Liver (tissue), 8 donors: ENCODE measurements at regions not wholly inside any gene's neighbourhood (a gene's known extent, or its start where the extent isn't known, plus 50 kb on each side); places are given as distances from the start of the nearest gene placed in this dataset.

Experiments used
- DNase-seq: peaks from one replicate; pipeline ENCODE4 v3.0.0-alpha.2; 2017; ENCODE audit warnings: low spot score
- H3K27ac ChIP-seq, 2 donors: one replicate each; pipeline ENCODE4 v1.7.0; 2013; ENCODE audit warnings: inconsistent platforms in 2 of 2, low read length in 2 of 2, control low read depth in 1 of 2, low read depth in 1 of 2, mild to moderate bottlenecking in 1 of 2
- H3K27me3 ChIP-seq, 4 donors: one replicate each; pipeline versions ENCODE4 v1.6.1 to v1.7.0; 2013; ENCODE audit warnings: low read length in 3 of 4, inconsistent platforms in 1 of 4, mild to moderate bottlenecking in 1 of 4, moderate library complexity in 1 of 4; ENCODE audit not compliant: control insufficient read depth in 4 of 4, insufficient read depth in 4 of 4
- H3K36me3 ChIP-seq, 4 donors: one replicate each; pipeline versions ENCODE4 v1.6.1 to v1.7.0; 2013; ENCODE audit warnings: low read length in 3 of 4, mild to moderate bottlenecking in 3 of 4, low read depth in 1 of 4, moderate library complexity in 1 of 4; ENCODE audit not compliant: control insufficient read depth in 4 of 4, insufficient read depth in 3 of 4
- H3K4me1 ChIP-seq, 4 donors: one replicate each; pipeline versions ENCODE4 v1.6.1 to v1.7.0; 2013; ENCODE audit warnings: low read length in 3 of 4, mild to moderate bottlenecking in 3 of 4, moderate library complexity in 1 of 4; ENCODE audit not compliant: control insufficient read depth in 4 of 4, insufficient read depth in 4 of 4
- H3K4me3 ChIP-seq, 3 donors: one replicate each; pipeline versions ENCODE4 v1.6.1 to v1.7.0; 2013; ENCODE audit warnings: low read length in 3 of 3, control low read depth in 1 of 3, low read depth in 1 of 3, mild to moderate bottlenecking in 1 of 3
- H3K9ac ChIP-seq, 2 donors: one replicate each; pipeline ENCODE4 v1.7.0; 2013; ENCODE audit warnings: low read length in 2 of 2, mild to moderate bottlenecking in 2 of 2, moderate library complexity in 2 of 2, control low read depth in 1 of 2, low read depth in 1 of 2
- H3K9me3 ChIP-seq, 4 donors: one replicate each; pipeline versions ENCODE4 v1.6.1 to v1.7.0; 2013; ENCODE audit warnings: low read length in 3 of 4; ENCODE audit not compliant: control insufficient read depth in 4 of 4
- CTCF ChIP-seq: fragments of 150-350 bp; IDR thresholded peaks from 2 replicates; pipeline ENCODE4 v1.5.1; 2017; ENCODE audit warnings: improper control_type of control experiment, low read depth, low read length; ENCODE audit not compliant: missing input control
- EGR1 ChIP-seq, 2 donors: IDR thresholded peaks; 2 replicates each; pipeline ENCODE4 v1.6.1; 2016 to 2018; ENCODE audit warnings: antibody characterized with exemption in 2 of 2, low read depth in 2 of 2
- FOXA1 ChIP-seq: IDR thresholded peaks from 2 replicates; pipeline ENCODE4 v1.6.1; 2016; ENCODE audit warnings: antibody characterized with exemption
- FOXA2 ChIP-seq: IDR thresholded peaks from 2 replicates; pipeline ENCODE4 v1.6.1; 2016; ENCODE audit warnings: antibody characterized with exemption
- GABPA ChIP-seq, 2 donors: IDR thresholded peaks in 1 of 2; conservative IDR thresholded peaks in 1 of 2; 2 replicates each; pipeline ENCODE4 v1.6.1; 2016; ENCODE audit warnings: antibody characterized with exemption in 2 of 2, mild to moderate bottlenecking in 1 of 2, moderate library complexity in 1 of 2
- HNF4A ChIP-seq, 2 donors: conservative IDR thresholded peaks; 2 replicates each; pipeline ENCODE4 v1.6.1; 2016; ENCODE audit warnings: antibody characterized with exemption in 2 of 2, mild to moderate bottlenecking in 2 of 2
- HNF4G ChIP-seq: IDR thresholded peaks from 2 replicates; pipeline ENCODE4 v1.6.1; 2016; ENCODE audit warnings: antibody characterized with exemption
- JUND ChIP-seq, 2 donors: IDR thresholded peaks; 2 replicates each; pipeline ENCODE4 v1.6.1; 2016; ENCODE audit warnings: antibody characterized with exemption in 2 of 2
- MAX ChIP-seq: IDR thresholded peaks from 2 replicates; pipeline ENCODE4 v1.6.1; 2016; ENCODE audit warnings: antibody characterized with exemption
- NR2F2 ChIP-seq: IDR thresholded peaks from 2 replicates; pipeline ENCODE4 v1.6.1; 2016; ENCODE audit warnings: antibody characterized with exemption
- RAD21 ChIP-seq, 2 donors: IDR thresholded peaks; 2 replicates each; pipeline ENCODE4 v1.6.1; 2016; ENCODE audit warnings: antibody characterized with exemption in 2 of 2, mild to moderate bottlenecking in 2 of 2
- REST ChIP-seq: IDR thresholded peaks from 2 replicates; pipeline ENCODE4 v1.6.1; 2016; ENCODE audit warnings: antibody characterized with exemption, mild to moderate bottlenecking
- RXRA ChIP-seq, 2 donors: IDR thresholded peaks; 2 replicates each; pipeline ENCODE4 v1.6.1; 2017 to 2018; ENCODE audit warnings: antibody characterized with exemption in 2 of 2, mild to moderate bottlenecking in 1 of 2
- SP1 ChIP-seq: IDR thresholded peaks from 2 replicates; pipeline ENCODE4 v1.6.1; 2018; ENCODE audit warnings: antibody characterized with exemption, mild to moderate bottlenecking
- TAF1 ChIP-seq: conservative IDR thresholded peaks from 2 replicates; pipeline ENCODE4 v1.6.1; 2016; ENCODE audit warnings: antibody characterized with exemption, mild to moderate bottlenecking
- YY1 ChIP-seq: IDR thresholded peaks from 2 replicates; pipeline ENCODE4 v1.6.1; 2016; ENCODE audit warnings: antibody characterized with exemption, mild to moderate bottlenecking
- WGBS: extraction: QIAGEN DNeasy Blood & Tissue Kit; methylation state at CpG from one replicate; pipeline ENCODE4 v1.1.7; 2013; 5-methylcytosine and 5-hydroxymethylcytosine counted together
- TF ChIP-seq, protein P1 (sequence below): IDR thresholded peaks from 2 replicates; pipeline ENCODE4 v1.6.1; 2016; ENCODE audit warnings: antibody characterized with exemption
- TF ChIP-seq, protein P2 (sequence below): IDR thresholded peaks from 2 replicates; pipeline ENCODE4 v1.6.1; 2016; ENCODE audit warnings: antibody characterized with exemption
- donor health status: healthy.
- donor health status: healthy.
- donor health status: healthy.
- donor health status: healthy.
- donor health status: healthy.

DNA sequence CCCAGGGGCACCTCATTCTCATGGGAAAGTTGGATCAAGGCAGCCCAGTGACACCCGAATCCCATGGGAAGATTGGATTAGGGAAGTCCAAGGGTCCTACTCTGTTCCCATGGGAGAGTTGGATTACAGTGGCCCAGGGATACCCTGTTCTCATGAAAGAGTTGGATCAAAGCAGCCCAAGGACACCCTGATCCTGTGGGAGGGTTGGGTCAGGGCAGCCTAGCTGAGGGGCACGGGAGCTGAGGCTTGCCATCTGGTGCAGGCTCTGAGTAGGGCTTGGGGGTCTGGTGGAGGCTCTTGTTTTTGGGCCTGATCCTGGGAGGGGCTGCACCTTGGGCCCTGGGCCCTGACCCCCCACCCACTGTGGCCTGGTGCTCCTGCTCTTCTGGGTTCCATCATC lies 87.1 kb downstream of the ACKR3 start:
- Histone ChIP-seq H3K36me3 (no peaks in the 10 kb centered on the region), H3K27ac (no peak overlapping the region), H3K9ac (no peak overlapping the region), H3K4me1 (no peaks in the 10 kb centered on the region), H3K4me3 (no peak overlapping the region), H3K27me3 (no peaks in the 10 kb centered on the region), H3K9me3 (no peaks in the 10 kb centered on the region)
- TF ChIP-seq FOXA1 (no peak), RAD21 (IDR thresholded peaks at IDR 0.05) (no peak), HNF4G (no peak), HNF4A (conservative IDR thresholded peaks at IDR 0.05) (no peak), NR2F2 (no peak), SP1 (no peak), FOXA2 (no peak), CTCF (no peak), JUND (IDR thresholded peaks at IDR 0.05) (no peak), GABPA (IDR thresholded peaks at IDR 0.05 in 1 of 2, conservative IDR thresholded peaks at IDR 0.05 in 1 of 2) (no peak), EGR1 (IDR thresholded peaks at IDR 0.05; ENCODE audit: low read depth in 2 of 2) (no peak), MAX (no peak), TAF1 (no peak), REST (no peak), YY1 (no peak), RXRA (IDR thresholded peaks at IDR 0.05) (no peak)
- TF ChIP-seq, protein P1, sequence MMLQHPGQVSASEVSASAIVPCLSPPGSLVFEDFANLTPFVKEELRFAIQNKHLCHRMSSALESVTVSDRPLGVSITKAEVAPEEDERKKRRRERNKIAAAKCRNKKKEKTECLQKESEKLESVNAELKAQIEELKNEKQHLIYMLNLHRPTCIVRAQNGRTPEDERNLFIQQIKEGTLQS: no peak
- TF ChIP-seq, protein P2, sequence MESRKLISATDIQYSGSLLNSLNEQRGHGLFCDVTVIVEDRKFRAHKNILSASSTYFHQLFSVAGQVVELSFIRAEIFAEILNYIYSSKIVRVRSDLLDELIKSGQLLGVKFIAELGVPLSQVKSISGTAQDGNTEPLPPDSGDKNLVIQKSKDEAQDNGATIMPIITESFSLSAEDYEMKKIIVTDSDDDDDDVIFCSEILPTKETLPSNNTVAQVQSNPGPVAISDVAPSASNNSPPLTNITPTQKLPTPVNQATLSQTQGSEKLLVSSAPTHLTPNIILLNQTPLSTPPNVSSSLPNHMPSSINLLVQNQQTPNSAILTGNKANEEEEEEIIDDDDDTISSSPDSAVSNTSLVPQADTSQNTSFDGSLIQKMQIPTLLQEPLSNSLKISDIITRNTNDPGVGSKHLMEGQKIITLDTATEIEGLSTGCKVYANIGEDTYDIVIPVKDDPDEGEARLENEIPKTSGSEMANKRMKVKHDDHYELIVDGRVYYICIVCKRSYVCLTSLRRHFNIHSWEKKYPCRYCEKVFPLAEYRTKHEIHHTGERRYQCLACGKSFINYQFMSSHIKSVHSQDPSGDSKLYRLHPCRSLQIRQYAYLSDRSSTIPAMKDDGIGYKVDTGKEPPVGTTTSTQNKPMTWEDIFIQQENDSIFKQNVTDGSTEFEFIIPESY: no peak
- 90% methylated on average over 2 of the region's 2 CpGs for WGBS
- no peak for DNase-seq

DNA sequence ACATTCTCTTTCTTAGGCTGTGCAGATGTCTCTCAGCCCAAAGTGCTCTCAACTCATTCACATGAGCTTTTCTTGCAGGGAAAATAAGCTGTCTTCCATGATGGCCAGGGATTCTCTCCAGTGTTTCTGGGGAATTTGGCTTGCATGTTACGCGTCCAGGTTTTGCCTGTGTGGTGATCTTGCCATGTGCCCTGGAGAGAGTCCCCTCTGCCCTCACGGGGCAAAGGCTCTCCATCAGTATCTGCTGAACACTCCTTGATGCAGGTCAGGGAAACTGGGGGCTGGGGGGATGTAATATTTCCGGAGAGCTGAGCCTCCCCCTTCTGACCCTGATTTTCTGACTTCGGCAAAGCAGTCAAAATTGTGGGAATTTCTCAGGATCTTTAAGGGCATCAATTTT lies 87.6 kb downstream of the ACKR3 start:
- H3K4me1 ChIP-seq: no peaks in the 10 kb centered on the region
- no peak overlapping the region for H3K4me3 ChIP-seq
- no peaks in the 10 kb centered on the region for H3K27me3 ChIP-seq
- no peaks in the 10 kb centered on the region for H3K36me3 ChIP-seq
- no peaks in the 10 kb centered on the region for H3K9me3 ChIP-seq
- no peak overlapping the region for H3K27ac ChIP-seq
- TF ChIP-seq MAX (no peak), JUND (IDR thresholded peaks at IDR 0.05) (no peak)
- WGBS: 93% methylated on average over 5 of the region's 5 CpGs
- no peak for DNase-seq
- no peak overlapping the region for H3K9ac ChIP-seq
